DMS 273 treated with DMSO at 0.1 percent for 48 hours (cell line): ENCODE measurements at regions not wholly inside any gene's neighbourhood (a gene's known extent, or its start where the extent isn't known, plus 50 kb on each side); places are given as distances from the start of the nearest gene placed in this dataset.
"Not testable (repeated sequence)": the region's sequence is repeated elsewhere in the genome, so short reads cannot be mapped to it uniquely, and the experiment has no call there.

Source experiments
- DNase-seq: peaks from one replicate; lab custom pipeline; 2025; lab: John Stamatoyannopoulos, UW

DNA sequence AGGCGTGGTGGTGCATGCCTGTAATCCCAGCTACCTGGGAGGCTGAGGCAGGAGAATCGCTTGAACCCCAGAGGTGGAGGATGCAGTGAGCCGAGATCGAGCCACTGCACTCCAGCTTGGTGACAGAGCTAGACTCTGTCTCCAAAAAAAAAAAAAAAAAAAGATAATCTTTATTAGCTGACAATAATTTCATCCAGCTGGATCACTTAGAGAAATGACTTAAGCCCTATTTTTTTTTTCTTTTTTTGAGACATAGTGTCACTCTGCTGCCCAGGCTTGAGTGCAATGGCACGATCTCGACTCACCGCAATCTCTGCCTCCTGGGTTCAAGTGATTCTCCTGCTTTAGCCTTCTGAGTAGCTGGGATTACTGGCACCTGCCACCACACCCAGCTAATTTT, 51.6 kb upstream of the MAP4K4 start:
- DNase-seq, result not testable (repeated sequence)

DNA sequence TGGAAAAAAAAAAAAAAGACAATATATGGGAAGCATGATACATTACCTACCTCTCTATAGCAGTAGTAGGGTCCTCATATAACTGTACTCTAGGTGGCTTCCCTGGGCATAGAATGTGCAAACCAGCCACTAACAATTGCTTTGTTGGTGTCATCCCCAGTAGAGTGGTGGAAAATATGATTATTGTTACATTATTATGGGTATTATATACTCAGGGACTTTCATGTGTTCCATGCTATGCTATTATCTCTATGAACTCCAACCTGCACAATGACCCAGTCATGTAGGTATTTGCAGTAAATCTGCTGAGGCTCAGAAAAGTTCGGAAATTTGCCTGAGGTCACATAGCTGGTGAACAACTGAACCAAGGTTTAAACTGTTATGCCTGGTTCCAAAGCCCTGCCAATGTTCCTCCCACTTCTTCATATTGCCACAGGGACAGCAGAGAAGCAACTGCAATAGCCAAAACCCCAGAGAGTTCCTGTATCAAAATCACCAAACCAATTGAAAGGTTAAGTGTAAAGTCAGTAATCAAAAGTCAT, 52.6 kb upstream of the MAP4K4 start:
- DNase-seq, result no peak

DNA sequence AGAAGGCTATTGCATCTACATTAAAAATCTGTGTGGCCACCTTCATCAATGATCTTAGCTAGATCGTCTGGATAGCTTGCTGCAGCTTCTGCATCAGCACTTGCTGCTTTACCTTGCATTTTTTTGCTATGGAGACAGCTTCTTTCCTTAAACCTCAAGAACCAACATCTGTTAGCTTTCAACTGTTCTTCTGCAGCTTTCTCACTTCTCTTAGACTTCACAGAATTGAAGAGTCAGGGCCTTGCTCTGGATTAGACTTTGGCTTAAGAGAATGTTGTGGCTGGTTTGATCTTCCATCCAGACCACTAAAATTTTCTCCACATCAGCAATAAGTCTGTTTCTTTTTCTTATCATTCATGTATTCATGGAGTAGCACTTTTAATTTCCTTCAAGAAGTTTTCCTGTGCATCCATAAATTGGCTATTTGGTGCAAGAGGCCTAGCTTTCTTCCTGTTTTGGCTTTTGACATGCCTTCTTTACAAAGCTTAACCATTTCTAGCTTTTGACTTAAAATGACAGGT, 54.4 kb upstream of the MAP4K4 start:
- DNase-seq, result no peak

DNA sequence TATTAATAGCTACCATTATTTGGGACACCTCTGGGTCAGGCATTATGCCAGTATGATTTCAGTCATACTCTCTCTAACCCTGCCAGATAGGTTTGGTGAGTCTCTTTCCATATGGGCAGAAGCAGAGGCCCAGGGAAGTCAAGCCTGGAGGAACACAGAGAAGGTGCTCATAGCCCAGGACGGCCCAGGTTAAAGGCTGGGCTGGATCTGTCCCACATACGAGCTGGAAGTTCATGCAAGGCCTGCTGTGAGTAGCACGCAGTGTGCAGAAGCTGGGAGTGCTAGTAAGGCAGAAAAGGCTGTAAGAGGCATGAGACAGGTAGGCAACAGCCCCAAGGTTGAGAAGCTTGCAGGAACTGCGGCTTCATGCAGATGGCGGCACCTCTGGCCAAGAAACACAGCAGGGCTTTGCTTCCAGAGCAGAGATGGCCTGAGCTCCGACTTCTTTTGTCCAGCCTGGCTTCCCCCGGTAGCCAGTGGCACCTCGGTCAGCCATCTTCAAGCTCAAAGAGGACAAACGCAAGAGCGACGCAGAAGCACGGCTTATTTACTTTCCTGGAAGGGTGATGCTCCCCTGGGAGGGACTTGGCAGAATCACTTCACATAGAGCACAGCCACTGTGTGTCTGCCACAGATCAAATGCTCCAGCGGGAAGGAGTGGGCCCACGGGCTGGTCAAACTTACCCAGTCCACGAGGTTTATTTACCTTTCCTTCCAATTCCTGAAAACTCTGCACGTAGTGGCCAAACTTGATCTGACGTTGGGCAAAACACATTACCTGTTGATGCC, 58.5 kb upstream of the MAP4K4 start:
- DNase-seq, result no peak

DNA sequence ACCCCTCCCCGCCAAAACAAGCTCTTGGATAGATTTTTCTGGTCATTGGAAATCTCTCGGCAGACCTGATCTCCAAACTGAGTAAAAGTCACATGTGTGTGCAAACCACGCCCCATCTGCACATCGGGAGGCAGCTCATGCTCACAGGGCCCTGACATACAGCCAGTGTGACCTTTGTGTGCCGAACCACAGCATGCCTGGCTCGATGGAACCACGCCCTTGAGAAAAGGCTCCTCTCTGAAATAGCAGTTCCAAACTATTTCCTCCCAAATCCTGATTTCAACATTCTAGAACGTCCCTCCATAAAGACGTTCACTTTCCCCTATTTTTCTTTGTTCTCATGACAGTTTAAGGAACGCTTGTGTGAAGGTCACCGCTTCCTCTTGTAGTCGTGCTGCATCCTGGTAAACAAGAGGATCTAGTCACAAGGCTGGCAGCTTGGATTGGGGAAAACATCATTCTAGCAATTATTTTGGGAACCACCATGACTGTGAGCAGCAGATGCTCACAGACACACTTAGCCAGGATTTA, 59.3 kb upstream of the MAP4K4 start:
- no peak for DNase-seq

DNA sequence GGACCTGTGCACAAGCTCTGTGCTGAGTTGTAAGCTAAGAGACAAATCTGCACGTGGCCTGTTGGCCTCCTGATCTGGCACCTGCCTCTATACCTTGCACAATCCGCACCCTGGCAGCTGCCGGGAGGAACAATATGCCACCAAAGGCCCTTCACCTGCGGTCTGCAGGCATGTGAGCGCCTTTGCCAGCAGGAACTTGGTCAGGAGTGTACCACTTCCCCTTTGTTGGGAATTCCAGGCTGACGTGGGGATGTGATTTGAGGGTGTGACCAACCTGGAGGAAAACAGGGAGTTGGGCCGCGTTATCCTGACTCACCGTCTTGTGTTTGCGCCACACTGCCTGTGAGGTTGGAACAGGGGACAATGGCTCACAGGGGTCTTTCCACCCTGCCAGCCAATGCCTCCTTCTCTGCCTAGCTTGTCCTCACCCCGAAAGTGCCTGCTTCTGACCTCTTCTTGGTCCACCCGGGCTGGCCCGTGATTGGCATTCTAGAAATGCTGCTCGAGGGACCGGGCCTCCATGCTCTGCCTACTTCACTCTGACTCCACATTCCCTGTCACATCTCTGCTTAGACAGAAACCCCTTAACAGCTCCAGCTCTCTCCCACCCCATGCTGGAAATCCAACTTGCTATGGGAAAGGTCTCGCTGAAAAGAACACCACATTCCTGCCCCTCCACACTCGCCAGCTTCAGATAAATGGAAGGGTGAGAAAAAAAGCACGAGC, 67.1 kb upstream of the MAP4K4 start:
- DNase-seq, result no peak

DNA sequence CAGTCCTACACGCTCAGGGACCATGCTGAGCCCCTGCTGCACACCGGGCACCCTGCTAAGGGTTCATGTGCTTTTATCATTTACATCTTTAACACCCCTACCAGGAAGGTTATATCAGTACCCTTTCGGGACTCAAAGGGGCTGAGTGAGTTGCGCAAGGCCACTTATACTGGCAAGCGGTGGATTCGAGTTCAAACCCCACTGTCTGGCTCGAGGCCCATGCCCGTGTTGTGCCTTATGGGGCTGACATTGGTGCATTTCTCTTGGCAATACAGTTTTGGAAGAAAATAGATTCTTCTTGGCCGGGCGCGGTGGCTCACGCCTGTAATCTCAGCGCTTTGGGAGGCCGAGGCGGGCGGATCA, 69.5 kb upstream of the MAP4K4 start:
- DNase-seq, result no peak

DNA sequence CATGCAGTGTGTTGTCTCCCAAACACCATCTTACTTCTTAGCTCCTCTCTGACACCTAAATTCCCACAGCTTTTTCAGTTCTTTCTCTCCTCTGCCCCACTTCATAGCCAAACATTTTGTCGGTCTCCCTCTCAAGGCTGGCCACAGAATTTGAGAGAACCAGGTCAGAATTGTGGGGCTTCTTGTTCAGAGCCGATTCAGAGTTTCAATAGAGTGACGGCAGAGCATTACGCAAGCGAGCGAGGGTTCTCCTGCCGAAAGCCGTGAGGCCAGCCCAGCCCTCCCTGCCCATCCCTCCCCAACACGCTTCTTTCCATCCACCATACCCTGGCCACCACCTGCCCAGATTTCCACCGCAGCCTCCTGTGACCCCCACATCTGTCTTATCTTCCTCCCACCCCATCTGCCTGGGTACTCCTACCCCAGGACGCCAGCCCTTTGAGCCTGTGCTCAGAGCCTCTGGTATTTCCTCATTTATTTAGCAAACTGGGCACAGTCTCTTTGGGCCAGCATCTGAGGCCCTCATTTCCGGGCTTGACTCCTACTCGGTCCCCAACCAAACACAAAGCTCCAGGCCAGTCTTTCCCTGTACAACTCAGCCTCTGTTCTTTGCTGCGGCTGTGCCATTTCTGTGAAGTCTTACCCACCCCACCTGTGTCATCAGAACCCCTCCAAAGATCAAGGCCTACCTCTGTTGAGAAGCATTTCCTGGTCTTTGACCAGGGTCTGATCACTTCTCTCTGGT, 70.0 kb upstream of the MAP4K4 start:
- no peak for DNase-seq

DNA sequence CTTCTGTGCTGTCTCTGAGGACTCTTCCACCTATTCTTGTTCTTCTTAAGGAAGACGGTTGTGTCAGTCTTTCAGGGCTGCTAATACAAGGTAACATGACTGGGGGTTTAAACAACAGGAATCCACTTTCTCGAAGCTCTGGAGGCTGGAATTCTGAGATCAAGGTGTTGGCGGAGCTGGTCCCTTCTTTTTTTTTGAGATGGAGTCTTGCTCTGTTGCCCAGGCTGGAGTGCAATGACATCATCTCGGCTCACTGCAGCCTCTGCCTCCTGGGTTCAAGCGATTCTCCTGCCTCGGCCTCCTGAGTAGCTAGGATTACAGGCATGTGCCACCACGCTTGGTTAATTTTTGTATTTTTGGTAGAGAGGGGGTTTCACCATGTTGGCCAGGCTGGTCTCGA, 71.7 kb upstream of the MAP4K4 start:
- not testable (repeated sequence) for DNase-seq

DNA sequence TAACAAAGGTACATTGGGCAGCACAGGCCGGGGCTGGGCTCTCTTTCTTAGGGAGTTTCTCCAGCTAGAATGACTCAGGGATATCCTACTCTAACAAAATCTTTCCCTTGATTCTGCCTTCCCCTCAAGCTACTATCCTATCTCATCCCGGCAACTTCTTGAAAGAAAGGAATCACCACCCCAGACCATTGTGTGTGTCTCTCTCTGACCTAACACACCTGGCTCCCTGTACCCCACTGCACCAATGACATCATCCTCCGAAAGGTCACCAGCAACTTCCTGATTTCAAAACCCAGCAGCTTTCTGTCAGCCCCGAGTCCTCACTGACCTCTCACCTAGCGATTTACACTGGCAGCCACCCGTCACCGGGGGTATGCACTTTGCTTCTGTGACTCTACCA, 72.1 kb upstream of the MAP4K4 start:
- no peak for DNase-seq

DNA sequence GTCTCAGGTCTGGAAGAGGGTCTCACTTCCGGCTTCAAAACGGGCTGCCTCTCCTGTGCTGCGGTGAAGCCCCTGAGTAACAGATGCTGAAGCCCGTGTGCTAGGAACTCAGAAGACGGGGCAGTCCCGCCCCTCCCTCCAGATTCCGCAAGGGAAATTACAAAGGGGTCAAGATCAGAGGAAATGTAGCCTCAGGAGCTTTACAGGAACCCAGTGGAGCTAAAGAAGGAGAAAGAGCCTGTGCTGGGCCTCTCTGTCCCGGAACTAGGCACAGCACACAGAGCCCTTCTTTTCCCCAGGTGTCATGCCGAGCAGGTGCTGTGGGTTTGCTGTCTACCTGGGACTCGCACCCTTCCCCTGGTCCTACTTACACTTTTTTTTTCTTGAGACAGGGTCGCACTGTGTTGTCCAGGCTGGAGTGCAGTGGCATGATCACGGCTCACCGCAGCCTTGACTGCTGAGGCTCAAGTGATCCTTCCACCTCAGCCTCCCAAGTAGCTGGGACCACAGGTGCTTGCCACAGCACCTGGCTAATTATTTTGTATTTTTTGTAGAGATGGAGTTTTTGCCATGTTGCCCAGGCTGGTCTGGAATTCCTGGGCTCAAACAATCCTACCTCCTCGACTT, 72.7 kb upstream of the MAP4K4 start:
- DNase-seq, result no peak

DNA sequence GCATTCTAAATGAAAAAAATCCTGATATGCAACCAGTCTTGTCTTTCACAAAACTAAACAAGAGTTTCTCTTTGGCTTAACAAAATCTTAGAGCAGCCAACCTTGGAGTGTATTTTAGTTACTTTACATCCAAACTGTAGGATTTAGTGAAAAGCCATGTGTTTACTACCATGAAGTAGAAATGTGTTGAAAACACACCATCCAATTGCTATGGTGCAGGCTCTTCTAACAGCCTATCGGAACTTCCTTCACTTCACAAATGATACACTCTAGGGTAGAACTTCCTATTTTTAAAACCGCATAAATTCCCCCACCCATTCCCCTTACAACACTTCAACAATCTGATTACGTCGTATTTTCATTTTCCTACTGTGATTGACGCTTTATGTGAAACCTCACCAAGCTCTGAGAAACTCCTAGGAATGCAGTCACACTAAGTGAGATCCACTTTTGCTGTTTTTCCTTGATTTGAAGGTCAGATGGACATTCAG, 74.4 kb upstream of the MAP4K4 start:
- no peak for DNase-seq

DNA sequence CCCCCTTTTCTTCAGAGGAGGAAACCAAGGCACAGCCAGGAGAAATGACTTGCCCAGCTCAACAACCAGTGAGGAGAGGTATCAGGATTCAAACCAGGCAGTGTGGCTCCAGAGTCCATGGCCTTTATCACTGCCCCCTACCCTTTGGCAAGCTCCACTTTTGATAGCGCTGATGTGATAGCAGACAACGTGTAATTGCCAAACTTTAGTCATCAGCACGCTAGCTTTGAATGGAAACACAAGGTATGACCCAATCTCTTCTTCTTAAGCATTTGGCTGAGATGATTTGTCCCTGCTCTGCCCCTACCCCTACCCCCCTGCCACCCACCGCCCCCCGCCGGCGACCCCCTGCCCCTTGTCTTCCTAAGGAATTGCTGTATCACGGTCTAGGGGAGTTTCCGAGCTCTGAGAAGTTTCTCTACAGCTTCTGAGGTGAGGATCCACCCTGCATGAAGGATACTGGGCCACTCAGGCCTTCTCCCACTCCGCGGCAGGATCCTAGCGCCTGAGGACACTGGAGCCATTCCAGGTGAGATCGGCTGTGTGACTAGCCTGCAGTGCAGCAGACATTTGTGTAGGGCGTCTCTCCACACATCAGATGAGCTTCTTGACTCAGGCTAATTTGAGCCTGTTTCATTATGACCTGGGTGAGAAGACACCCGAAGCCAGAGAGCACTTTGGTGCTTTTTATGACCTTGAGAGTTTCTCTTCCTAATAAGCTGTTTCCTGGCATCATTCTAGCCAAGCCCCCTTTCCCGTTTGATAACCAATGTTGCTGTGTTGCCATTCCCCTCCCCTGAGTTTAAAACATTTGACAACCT, 75.1 kb upstream of the MAP4K4 start:
- no peak for DNase-seq

DNA sequence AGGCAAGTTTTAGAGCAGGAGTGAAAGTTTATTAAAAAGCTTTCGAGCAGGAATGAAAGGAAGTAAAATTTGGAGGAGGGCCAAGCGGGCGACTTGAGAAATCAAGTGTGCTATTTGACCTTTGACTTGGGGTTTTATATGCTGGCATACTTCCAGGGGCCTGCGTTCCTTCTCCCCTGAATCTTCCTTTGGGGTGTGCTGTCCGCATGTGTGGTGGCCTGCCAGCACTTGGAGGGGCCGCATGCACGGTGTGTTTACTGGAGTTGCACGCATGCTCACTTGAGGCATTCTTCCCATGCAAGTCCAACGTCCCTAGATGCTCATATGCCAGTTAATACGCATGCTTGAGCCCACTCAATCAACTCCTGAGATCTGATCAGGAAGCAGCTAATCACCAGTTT, 78.3 kb upstream of the MAP4K4 start:
- no peak for DNase-seq

DNA sequence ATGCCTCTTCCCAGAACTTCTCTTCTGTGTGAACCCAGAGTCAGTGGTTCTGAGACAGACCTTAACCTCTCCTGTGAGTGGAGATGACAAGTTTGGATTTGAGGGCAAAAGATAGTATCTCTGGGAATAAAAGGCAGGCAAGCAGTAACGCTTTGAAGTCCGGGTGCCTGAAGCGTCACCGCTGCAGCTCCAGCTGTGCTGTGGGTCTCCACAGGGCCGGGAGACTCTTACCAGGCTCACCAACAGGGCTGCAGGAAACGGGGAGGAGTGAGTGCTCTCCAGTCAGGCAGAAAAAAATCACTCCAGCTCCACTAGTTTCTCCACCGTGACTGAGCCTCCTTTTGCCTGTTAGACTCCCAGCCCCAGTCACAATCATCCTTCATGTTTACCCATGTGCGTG, 79.7 kb upstream of the MAP4K4 start:
- DNase-seq, result no peak

DNA sequence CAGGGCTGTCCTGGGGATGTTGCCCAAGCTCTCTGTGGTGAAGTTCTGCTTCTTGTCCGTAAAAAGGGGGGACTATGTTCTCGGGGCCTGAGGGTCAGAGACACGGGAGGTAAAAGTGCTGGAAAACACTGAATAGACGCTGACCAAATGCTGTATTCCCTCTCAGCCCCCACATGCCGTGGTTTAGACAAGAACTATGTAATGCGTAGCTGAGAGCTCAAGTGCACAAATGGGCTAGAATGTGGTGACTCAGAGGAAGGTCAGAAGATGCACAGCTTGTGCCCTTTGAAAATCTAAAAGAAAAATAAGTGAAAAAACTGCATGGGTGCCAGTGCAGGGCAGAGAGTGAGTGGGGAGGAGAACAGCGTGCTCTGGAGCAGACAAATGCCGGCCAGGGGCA, 80.3 kb upstream of the MAP4K4 start:
- no peak for DNase-seq

DNA sequence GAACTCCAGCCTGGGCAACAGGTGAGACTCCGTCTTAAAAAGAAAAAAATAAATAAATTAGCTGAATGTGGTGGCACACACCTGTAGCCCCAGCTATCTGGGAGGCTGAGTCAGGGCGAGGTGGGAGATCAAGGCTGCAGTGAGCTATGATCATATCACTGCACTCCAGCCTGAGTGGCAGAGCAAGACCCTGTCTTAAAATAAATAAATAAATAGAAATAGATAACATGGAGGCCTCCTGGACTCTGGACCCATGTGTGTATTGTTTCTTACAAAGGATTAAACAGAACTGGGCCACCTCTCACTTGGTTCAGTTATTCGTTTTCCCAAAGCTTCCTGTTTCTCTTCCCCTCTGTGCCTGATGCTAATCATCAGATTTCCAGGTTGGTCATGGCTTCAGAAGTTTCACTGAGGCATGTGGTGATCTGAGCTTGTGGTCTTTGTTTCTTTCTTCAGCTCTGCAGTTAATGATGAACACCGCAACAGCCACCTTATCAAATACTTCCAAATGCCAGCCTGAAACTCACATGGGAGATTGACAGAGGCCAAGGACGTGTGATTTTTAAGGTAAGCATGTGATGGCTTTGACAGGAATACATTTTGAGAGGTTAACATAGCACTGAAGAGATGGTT, 83.3 kb upstream of the MAP4K4 start:
- no peak for DNase-seq

DNA sequence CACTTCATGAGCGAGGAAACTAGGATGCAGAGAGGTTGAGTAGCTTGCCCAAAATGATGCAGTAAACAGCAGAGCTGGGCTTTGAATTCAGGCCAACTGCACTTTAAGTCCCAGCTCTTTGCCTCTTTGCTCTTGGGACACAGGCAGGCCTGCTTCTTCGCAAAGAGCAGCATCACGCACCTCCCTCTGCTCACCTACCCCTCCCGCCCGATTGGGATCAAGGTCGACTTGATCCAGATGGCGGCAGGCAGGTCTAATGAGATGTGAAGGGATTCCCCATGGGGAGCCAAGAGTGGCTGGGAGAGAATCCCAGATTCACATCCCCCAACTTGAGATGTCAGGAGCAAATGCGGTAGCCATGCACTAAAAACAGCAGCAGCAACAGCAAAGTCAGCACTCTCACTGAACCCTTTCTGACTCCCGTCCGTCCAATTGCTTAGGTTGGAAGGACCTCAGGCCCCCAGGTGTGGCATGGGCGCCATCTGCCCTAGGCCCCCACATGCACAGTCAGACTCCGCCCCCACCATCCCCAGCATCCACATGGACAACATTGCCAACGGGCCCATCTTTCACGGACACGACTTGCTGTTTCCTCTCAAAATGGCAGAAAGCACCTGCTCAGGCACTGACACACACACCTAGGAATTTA, 84.3 kb upstream of the MAP4K4 start:
- DNase-seq, result peak; percentile 66

DNA sequence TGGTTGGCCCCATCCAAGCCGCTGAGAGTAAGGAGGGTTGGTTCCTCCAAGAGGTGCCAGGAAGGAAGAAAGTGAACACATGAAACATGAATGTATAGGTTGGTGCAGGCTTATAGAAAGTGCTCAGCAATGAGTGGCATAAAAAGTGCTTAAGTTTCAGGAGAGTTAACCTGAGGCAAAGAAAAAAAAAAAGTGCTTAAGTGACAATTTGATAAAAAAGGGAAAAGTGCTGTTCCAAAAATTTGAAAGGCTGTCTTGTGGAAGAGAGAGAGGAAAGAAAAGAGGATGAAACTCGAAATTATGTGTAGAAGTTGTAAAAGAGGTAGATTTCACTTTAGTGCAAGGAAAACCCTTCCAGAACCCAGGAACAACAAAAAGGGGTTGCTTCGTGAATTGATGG, 85.5 kb upstream of the MAP4K4 start:
- DNase-seq, result no peak
